ENCODE measurements at regions not wholly inside any gene's neighbourhood (a gene's known extent, or its start where the extent isn't known, plus 50 kb on each side); places are given as distances from the start of the nearest gene placed in this dataset.

GRCh38 chr22:22036588-22036987 is 54.0 kb upstream of the TOP3B start:
- no peak for DNase-seq

- no peak for DNase-seq
These were observed 53.3 kb upstream of the TOP3B start for GRCh38 chr22:22035771-22036314.

DNA sequence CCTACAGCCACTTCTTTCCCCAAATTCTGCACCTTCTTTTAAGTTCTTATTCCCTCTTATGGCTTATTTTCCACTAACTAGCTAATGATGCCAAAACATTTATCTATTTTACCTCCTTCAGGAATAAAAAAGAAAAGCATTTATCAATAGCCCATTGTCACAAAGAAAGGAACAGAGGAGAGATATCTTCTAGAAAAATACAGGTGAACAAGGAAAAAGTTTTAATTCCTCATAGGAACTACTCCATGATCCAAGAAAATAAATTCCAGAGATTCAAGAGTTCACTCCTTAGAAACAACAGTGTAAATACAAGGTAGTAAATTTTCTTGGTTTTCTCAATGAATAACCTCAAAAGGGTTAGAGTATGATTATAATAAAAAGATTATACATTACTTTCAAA is 52.6 kb upstream of the TOP3B start:
- DNase-seq = no peak

GRCh38 chr22:22034469-22035132 is 52.0 kb upstream of the TOP3B start:
- no peak for DNase-seq

DNA sequence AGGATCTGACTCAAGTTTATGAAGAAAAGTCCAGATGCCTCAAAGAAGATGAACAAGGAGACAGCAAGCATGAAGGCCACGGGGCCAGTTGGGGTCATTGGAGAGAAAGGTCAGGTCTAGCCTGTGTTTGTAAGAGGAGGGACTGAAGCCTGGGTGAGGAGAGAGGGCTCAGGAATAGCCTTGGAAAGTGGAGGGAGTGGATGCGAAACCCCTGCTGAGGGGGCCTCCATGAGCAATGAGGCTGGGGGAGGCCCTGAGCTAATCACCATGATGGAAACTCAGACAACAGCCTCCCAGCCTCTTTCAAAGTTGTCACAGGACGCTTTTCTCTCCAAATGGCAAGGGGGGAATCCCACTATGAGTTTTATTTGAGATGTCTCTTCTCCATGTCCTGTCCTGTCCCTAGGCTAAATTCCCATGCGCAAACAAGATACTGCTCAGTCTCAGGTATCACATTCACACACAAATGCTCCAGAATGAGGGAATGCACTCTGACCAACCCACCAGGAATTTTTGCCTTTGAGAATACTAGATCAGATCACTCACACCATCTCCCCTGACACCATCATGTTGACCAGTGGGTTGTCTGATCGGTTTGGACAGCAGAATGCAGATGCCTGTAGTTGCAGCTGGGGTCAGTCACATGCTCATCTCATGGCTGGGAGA is 51.3 kb upstream of the TOP3B start:
- DNase-seq = no peak

DNA sequence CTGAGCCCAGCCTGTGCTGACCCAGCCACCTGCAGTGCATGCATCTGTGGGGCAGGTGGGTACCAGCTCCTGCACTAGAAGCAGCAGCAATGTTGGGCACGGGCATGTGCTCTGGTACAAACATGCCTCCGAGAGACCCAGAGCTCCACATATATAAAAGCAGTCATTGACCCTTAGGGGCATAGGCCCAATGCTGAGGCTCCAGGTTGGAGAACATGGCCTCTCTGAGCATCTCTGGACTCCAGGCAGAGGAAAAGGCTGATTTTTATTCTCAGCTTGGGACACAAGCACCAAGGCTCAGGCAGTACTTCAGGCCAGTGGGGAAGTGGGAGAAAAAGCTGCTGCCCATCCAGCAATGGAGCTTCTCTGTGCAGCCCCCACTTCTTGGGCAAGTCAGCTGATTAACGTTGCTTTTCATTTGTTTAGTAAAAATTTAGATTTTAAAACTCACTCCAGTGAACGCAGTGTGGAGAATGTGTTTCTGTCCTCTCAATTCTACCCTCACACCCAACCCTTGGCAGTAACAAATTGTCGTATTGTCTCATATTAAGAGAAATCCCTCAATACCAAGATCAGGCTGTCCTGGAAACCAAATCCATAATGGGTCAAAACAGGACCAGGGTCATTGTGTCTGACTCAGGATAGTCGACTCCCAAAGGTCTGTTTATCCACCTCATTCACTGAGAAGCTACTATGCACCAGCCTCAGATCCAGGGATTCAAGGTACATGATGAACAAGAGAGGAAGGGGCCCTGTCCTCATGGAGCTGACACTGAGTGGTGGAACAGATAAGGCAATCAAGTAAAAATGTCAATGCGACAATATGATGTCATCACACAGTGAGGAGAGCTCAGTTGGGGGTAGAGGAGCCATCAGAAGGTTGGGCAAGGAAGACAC is 50.6 kb upstream of the TOP3B start:
- DNase-seq = no peak

DNA sequence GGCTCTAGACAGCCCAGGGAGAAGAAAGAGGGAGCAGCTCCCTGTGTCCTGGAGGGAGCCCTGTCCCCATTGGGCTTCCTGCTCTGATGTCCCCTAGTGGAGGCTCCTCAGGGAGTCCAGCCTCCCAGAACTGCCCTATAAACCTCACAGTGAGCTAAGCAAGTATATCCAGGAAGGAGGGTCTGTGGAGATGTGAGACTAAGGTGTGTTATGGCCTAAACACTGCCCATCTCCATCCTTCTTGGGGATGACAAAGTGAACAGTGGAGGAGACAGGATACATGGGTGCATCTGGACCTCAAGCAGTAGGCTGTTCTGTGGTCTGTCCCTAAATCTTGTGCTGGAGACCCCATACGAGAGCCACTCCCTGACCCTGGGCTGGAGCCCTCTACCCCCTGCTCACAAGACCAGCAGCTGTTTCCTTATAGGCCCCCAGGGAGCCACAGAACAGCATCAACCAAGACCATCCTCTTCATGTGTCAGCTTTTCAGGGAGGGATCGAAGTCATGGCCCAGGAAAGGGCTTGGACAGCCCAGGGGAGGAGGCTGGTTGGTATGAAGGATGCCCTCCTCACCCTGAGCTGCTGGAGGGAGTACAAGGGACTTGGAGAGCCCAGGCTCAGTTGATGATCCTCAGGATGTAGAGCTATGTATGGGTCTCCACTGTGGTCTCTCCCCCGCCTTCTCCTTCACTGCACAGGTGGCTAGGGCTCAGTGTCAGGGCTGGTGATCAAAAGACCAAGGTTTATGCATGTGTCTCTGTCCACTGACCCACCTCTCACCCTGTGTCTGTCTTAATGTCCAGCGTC is 49.7 kb upstream of the TOP3B start:
- DNase-seq = no peak
